HG03469 (cell line): ENCODE measurements at regions not wholly inside any gene's neighbourhood (a gene's known extent, or its start where the extent isn't known, plus 50 kb on each side); places are given as distances from the start of the nearest gene placed in this dataset.

Experiments
- ATAC-seq: cut with Tn5 transposase; IDR thresholded peaks from one replicate; pipeline ENCODE4 v1.9.1; 2021; ENCODE audit warnings: mild to moderate bottlenecking, moderate library complexity, moderate number of reproducible peaks; ENCODE audit not compliant: unreplicated experiment

DNA sequence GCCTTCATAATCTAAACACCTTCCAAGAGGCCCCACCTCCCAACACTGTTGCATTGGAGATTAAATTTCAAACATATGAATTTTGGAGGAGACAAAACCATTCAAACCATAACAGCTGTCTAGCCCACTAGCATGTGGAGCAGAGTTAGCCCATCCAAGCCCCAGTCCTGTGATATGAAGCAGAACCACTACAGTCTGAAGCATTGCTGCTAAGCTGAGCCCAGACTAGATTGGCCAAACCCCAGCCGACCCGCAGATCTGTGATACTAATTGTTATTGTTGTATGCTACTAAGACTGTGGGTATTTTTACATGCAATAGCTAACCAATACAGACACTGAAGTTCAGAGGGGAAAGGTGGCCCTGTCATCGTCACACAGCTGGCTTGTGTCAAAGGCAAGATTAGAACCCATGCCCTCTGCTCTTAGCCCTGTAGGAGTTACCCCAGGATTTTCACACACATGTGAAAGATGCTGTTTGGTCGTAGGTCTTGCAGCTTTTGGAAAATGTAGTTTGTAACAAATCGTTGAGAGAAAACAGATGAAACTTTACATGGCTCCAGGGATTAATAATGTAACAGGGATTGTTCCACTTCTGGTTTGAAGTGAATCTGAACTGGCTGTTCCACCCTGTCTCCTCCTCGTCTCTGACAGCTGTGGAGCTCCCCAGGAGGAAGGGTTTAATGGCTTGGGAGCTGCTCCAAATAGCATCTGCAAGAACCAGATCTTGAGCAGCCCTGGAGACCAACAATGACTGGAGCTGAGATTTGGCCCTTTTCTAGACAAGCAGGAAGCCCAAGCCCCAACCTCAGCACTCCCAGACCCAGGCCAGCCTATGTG is 517.5 kb downstream of the MID1IP1 start:
- no peak for ATAC-seq

DNA sequence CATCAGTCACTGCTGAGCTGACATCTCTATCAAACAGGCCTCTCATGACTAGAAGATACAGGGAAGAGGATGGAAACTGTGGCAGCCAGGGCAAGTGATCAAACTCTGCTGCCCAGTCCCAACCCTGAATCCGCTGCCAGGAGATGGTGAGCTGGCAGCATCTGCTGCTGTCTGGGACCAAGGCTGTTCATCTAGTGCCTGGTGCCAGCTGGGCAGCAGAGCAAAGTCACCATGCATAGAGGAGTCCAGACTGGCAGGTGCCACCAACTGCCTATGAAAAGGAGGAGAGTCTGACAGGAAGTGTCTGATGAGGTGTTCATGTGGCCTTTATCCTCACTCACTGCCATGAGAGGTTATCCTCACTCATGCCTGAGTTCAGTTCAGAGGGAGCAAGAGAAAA is 518.9 kb downstream of the MID1IP1 start:
- no peak for ATAC-seq

DNA sequence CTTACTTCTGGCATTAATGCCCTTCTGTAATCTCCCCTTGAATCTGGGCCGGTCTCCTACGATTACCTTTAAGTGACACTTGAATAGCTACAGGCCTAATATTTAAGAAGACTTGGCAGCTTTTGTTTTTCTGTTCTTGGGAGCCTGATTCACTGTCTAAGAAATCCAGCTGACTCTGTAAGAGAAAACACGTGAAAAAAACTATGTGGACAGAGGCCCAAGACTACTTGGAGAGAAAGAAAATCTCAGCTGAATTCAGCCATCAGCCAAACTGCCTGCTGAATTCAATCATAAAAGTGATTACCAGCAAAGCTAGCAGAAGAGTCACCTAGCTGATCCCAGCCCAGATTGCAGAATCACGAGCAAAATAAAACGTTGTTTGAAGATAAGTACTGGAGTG is 521.2 kb downstream of the MID1IP1 start:
- ATAC-seq, result no peak

GRCh38 chrX:39324233-39324930 is 523.1 kb downstream of the MID1IP1 start:
- no peak for ATAC-seq

GRCh38 chrX:39327255-39327654 is 526.0 kb downstream of the MID1IP1 start:
- ATAC-seq, result no peak

DNA sequence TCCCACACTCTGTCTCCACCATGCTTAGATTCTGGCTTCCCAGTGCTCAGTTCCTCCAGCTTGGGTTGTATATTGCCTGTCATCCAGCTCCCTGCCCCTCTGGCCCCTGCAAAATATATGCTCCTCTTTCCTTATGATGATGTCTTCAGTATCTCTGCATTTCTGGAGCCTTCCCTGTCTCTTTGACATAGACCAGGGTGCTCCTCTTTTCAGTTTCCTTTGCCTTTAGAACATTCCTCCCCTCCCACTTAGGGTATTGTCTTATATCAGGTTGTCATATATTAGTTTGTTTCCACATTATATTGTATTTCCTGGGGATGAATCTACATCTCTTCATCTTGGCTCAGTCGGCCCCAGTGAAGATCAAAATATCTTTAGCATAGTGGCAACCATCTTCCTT is 526.4 kb downstream of the MID1IP1 start:
- no peak for ATAC-seq

- ATAC-seq, result no peak
Observed at GRCh38 chrX:39328661-39329060, 527.4 kb downstream of the MID1IP1 start.

GRCh38 chrX:39331082-39331704 is 529.9 kb downstream of the MID1IP1 start:
- peak; percentile 72 for ATAC-seq

DNA sequence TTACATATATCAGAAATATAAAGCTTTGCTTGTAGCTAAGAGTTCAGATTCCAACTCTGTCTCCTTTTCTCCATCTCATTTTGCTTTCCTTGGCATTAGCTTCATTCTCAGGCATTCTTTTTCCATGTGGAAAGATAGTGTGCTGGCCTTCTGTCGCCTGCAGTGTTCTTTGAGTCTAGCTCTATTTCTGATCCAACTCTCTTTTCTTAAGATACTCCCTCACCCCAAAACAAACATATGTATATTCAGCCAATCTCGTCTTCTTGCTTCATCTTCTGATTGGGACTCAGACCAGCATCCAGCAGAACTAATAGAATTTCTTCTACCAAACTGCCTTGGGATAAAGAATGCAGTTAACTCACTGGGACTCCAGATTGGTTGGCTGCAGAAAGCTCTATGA is 532.2 kb downstream of the MID1IP1 start:
- no peak for ATAC-seq

DNA sequence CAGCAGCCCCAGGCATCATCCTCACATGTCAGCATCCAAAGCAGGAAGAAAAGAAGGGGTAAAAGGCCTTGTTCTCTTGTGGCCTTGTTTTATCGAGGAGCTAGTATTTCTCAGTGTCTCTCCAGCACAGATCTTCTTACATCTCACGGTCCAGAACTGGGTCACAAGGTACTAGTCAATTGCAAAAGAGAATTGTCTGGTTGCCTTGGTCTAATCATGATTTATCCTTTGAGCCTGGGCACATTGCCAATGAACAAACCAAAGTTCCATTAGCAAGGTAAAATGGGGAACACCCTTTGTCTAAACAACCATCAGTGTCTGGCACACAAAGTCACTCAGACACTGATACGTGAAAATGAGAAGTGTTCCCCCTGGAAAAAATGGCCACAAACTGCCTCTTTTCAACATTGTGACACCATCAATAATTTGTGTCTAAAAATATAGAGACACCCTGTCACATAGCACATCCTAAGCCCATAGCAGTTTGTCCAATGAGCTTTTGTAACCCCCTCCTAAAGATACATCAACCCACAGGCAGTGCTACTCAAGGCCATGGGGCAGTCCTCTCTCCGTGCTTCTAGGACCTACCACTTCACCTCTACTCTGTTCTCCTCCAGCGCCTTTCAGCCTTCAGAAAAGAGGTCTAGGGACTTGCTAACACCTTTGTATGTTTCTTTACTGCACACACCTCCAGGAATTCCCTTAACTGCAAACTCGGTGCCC is 534.4 kb downstream of the MID1IP1 start:
- ATAC-seq, result no peak

DNA sequence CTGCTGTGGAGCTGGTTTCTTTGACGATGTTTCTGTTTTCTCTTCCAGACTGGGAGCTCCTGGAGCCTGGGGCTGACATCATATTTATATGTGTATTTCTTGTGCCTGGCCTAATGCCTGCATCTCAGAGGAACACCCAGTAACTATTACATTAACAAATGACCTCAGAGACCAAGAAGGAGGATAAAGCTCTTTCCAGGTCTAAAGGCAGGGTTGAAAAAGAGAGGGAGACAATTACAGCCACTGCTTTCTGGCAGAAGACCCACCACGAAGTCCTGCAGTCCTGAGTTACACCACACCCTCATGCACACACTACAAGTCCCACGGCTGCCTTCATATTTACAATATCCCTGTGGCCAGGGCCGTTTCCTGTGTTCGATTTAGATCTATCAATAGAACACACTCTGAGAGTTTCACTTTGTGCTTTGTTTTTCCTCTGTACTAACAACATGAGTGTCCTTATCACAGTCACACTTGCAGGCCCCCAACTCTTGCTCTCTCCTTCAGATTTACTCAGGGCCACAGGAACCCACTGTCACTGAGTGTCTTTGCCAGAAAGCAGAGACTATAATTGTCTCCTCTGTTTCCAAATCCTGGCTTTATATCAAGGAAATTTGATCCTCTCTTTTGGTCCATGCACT is 535.5 kb downstream of the MID1IP1 start:
- ATAC-seq, result peak; percentile 69

DNA sequence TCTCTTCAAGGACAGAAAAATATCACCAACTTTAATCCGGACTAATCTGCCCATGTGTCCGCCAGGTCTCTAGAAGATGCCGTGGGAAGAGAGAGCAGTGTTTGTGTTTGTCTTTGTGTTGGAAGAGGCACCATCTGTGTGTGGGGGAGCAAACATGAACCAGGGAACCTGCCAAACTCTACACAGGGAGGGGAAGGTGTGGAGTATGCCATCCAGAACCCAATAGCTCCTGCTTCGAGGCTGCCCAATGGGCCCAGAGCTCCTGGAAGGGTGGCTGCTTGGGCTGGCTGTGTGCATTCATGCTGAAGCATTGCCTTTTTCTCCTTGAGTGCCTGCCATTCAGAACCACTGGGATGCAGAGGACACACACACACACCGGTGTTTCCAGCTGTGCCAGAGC is 536.2 kb downstream of the MID1IP1 start:
- ATAC-seq, result no peak

DNA sequence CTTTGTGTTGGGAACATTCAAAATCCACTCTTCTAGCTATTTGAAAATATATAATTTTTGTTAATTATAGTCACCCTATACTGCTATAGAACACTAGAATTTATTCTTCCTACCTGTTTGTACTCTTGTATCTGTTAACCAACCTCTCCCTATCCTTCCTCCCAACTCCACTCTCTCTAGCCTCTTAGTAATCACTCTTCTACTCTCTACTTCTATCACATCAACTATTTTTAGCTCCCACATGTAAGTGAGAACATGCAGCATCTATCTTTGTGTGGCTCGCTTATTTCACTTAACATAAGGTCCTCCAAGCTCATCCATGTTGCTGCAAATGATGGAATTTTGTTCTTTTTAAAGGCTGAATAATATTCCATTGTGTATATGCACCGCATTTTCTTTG is 537.3 kb downstream of the MID1IP1 start:
- no peak for ATAC-seq

DNA sequence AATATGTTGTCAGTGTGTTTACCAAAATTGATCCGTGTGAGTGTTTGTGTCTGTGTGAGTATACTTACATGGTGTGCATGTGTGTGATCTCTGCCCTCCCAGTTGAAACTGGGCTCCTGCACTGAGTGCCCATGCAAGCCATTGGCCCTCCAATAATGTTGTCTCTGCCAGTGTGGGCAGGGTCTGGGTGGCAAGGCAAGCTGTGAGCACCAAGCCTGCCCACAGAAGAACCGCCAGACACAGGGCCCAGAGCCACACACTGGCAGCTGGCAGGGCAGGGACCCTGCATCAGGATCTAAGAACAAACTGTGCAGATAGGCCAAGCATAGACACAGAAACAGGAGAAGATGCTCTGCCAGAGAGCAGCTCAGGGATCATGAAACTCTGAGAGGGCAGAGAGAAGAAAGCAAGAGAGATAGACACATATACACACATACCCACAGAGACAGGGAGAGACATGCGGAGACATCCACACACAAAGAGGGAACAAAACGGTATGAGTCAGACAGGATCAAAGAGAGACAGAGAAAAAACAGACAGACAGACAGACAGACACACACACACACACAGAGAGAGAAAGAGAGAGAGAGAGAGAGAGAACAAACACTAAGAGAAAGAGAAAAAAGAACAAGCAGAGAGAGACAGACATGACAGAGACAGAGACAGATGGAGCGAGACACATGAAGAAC is 555.0 kb downstream of the MID1IP1 start:
- no peak for ATAC-seq

GRCh38 chrX:39360101-39360500 is 558.8 kb downstream of the MID1IP1 start:
- ATAC-seq, result no peak

GRCh38 chrX:39361736-39362135 is 560.5 kb downstream of the MID1IP1 start:
- ATAC-seq, result no peak

GRCh38 chrX:39367416-39367815 is 566.2 kb downstream of the MID1IP1 start:
- ATAC-seq, result no peak

- no peak for ATAC-seq
Observed at GRCh38 chrX:39372115-39372514, 570.9 kb downstream of the MID1IP1 start.

- no peak for ATAC-seq
Observed at GRCh38 chrX:39377157-39377556, 575.9 kb downstream of the MID1IP1 start.

DNA sequence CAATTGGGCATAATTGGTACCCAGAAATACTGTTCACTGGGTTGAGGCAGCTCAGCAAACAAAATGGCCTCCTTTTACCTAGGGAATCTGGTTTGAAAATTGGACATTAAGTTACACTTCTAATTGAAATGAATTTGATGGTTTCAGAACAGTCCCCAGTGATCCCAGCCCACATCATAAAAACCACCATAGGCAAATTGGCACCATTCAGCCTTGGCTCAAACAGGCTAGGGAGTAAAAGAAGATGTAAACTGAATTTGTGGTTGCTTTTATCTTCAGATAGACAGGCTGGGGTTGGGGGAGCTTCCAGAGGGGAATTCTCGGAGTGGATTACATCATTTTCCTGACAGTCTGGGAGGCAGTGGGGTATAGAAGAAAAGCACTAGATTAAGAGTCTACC is 576.5 kb downstream of the MID1IP1 start:
- no peak for ATAC-seq
